K562 (cell line): ENCODE measurements at regions not wholly inside any gene's neighbourhood (a gene's known extent, or its start where the extent isn't known, plus 50 kb on each side); places are given as distances from the start of the nearest gene placed in this dataset.

ENCODE experiments used
- ATAC-seq: fragments of 200-7000 bp; cut with Tn5 transposase; 3 replicates; pipeline ENCODE4 v1.9.1; 2020; ENCODE audit warnings: moderate library complexity
- BruUV-seq: library from RNA; stranded (reverse); fragments of 400-500 nt; replicated peaks from 2 replicates; lab custom pipeline; 2021; lab: Mats Ljungman, UMichigan
- CTCF ChIA-PET: fragments of 300-600 bp; formaldehyde crosslinking; extraction: SDS; loops from one replicate; lab custom pipeline; 2021; ENCODE audit warnings: low intra/inter-chr PET ratio; lab: Yijun Ruan, JAX
- POLR2A ChIA-PET: fragments of 300-600, 350-650 bp; sonication (Branson Sonifier 250); formaldehyde crosslinking; extraction: SDS; loops from one replicate; lab custom pipeline; 2021; ENCODE audit warnings: antibody characterized with exemption, inconsistent platforms; lab: Yijun Ruan, JAX
- DNase-seq, 4 experiments: peaks; one replicate each; pipeline versions ENCODE4 v3.0.0 to v3.0.0-alpha.2; 2011 to 2018; ENCODE audit warnings: low spot score in 3 of 4, mixed read lengths in 3 of 4; ENCODE audit errors: extremely low read depth in 1 of 4
- FAIRE-seq: peaks from 2 replicates; lab custom pipeline; 2011; peaks lifted over from hg19 to GRCh38; lab: Jason Lieb, UNC
- H2AFZ ChIP-seq: 2 replicates; pipeline ENCODE4 v1.6.0; 2011; ENCODE audit warnings: low read depth, low read length, control low read depth, inconsistent platforms
- H3K27ac ChIP-seq: fragments of 200-600 bp; 3 replicates; pipeline ENCODE4 v1.8.0; 2011; ENCODE audit warnings: low read depth, mild to moderate bottlenecking, control low read depth, inconsistent platforms, low read length, moderate library complexity, mixed read lengths; ENCODE audit errors: extremely low read depth
- H3K27me3 ChIP-seq, 2 experiments: fragments of 300-600 bp in 1 of 2; 2 replicates in 1 of 2; 3 replicates in 1 of 2; pipeline versions ENCODE4 v1.6.0 to v1.8.0; 2011; ENCODE audit warnings: inconsistent platforms in 2 of 2, low read length in 2 of 2, mild to moderate bottlenecking in 1 of 2, mixed read lengths in 1 of 2, moderate library complexity in 1 of 2; ENCODE audit not compliant: control insufficient read depth in 2 of 2, insufficient read depth in 2 of 2
- H3K36me3 ChIP-seq: fragments of 300-600 bp; 3 replicates; pipeline ENCODE4 v1.8.0; 2011; ENCODE audit warnings: mild to moderate bottlenecking, low read length, inconsistent platforms; ENCODE audit not compliant: control insufficient read depth, insufficient read depth
- H3K4me1 ChIP-seq, 2 experiments: fragments of 200-600 bp in 1 of 2; replicated peaks in 1 of 2; 2 replicates in 1 of 2; 3 replicates in 1 of 2; pipeline versions ENCODE4 v1.5.1 to v1.8.0; 2011; ENCODE audit warnings: inconsistent platforms in 2 of 2, low read length in 2 of 2, mild to moderate bottlenecking in 1 of 2, mixed read lengths in 1 of 2, moderate library complexity in 1 of 2; ENCODE audit not compliant: control insufficient read depth in 2 of 2, insufficient read depth in 2 of 2
- H3K4me2 ChIP-seq: 2 replicates; pipeline ENCODE4 v1.6.1; 2011; ENCODE audit warnings: low read length, control low read depth, inconsistent platforms, mixed read lengths; ENCODE audit not compliant: insufficient read depth
- H3K4me3 ChIP-seq: fragments of 200-600 bp; sonication (generic), shearing (Covaris generic); 2 replicates; pipeline ENCODE4 v1.5.1; 2016; ENCODE audit warnings: control low read depth, inconsistent platforms
- H3K79me2 ChIP-seq: fragments of 200-600 bp; 3 replicates; pipeline ENCODE4 v1.8.0; 2011; ENCODE audit warnings: low read length, inconsistent platforms; ENCODE audit not compliant: control insufficient read depth, insufficient read depth
- H3K9ac ChIP-seq, 2 experiments: 2 replicates each; pipeline versions ENCODE4 v1.6.0 to v1.6.1; 2011; ENCODE audit warnings: low read depth in 2 of 2, low read length in 2 of 2, control low read depth in 1 of 2, inconsistent platforms in 1 of 2, mild to moderate bottlenecking in 1 of 2, mixed read lengths in 1 of 2; ENCODE audit not compliant: insufficient read depth in 1 of 2
- H3K9me1 ChIP-seq: one replicate; pipeline ENCODE4 v1.6.0; 2011; ENCODE audit warnings: inconsistent platforms, mild to moderate bottlenecking, low read length, moderate library complexity; ENCODE audit not compliant: control insufficient read depth, insufficient read depth
- H3K9me3 ChIP-seq: replicated peaks from 2 replicates; pipeline ENCODE4 v1.5.1; 2011; ENCODE audit warnings: low read depth, low read length, inconsistent platforms; ENCODE audit not compliant: control insufficient read depth, insufficient read depth
- H4K20me1 ChIP-seq: replicated peaks from 2 replicates; pipeline ENCODE4 v1.6.1; 2011; ENCODE audit warnings: low read length, inconsistent platforms, mixed read lengths; ENCODE audit not compliant: control insufficient read depth, insufficient read depth
- BRD9 ChIP-seq: fragments of 450-650 bp; IDR thresholded peaks from 2 replicates; pipeline ENCODE4 v1.6.1; 2018; ENCODE audit warnings: low read depth; ENCODE audit not compliant: partially characterized antibody
- CC2D1A ChIP-seq: fragments of 450-650 bp; IDR thresholded peaks from 2 replicates; pipeline ENCODE4 v1.6.1; 2017; ENCODE audit warnings: mild to moderate bottlenecking
- EP400 ChIP-seq: fragments of 450-650 bp; IDR thresholded peaks from 2 replicates; pipeline ENCODE4 v1.6.1; 2017; ENCODE audit warnings: antibody characterized with exemption, mild to moderate bottlenecking, moderate library complexity
- ETS1 ChIP-seq: conservative IDR thresholded peaks from 2 replicates; pipeline ENCODE4 v1.6.1; 2011; ENCODE audit warnings: low read depth, mild to moderate bottlenecking, low read length; ENCODE audit not compliant: control insufficient read depth
- GTF2F1 ChIP-seq: IDR thresholded peaks from 2 replicates; pipeline ENCODE4 v1.6.1; 2011; ENCODE audit warnings: low read depth, low read length, improper control_type of control experiment
- ILK ChIP-seq: fragments of 450-650 bp; IDR thresholded peaks from 2 replicates; pipeline ENCODE4 v1.6.1; 2016; ENCODE audit warnings: missing genetic modification characterization, low read depth, mild to moderate bottlenecking, missing compliant biosample characterization, moderate library complexity, borderline replicate concordance
- KDM4B ChIP-seq, 2 experiments: fragments of 450-650 bp in 1 of 2; sonication (generic) in 1 of 2; IDR thresholded peaks; 2 replicates each; pipeline ENCODE4 v1.6.1; 2016 to 2017; ENCODE audit warnings: borderline replicate concordance in 2 of 2, antibody characterized with exemption in 1 of 2, low read depth in 1 of 2, mild to moderate bottlenecking in 1 of 2
- MLX ChIP-seq, 2 experiments: fragments of 450-650 bp in 1 of 2; sonication (generic) in 1 of 2; formaldehyde crosslinking; conservative IDR thresholded peaks; 2 replicates each; pipeline versions ENCODE4 v1.4.0 to v1.8.1; 2020 to 2022; ENCODE audit warnings: mild to moderate bottlenecking in 1 of 2, missing genetic modification reagents in 1 of 2
- NFIX ChIP-seq: fragments of 250-450 bp; sonication (Bioruptor Pico); IDR thresholded peaks from 2 replicates; pipeline ENCODE4 v1.4.0; 2020; ENCODE audit warnings: low read depth, mild to moderate bottlenecking, moderate library complexity
- PURB ChIP-seq: sonication (generic); formaldehyde crosslinking; IDR thresholded peaks from 2 replicates; pipeline ENCODE4 v1.9.0; 2021; ENCODE audit warnings: low read depth, mild to moderate bottlenecking, missing genetic modification reagents
- RB1 ChIP-seq: fragments of 450-650 bp; IDR thresholded peaks from 2 replicates; pipeline ENCODE4 v1.6.1; 2017; ENCODE audit warnings: low read depth, mild to moderate bottlenecking
- TGIF2 ChIP-seq: sonication (generic); formaldehyde crosslinking; IDR thresholded peaks from 2 replicates; pipeline ENCODE4 v1.8.1; 2022; ENCODE audit warnings: mild to moderate bottlenecking, missing genetic modification reagents, moderate library complexity
- YBX1 ChIP-seq: fragments of 450-650 bp; IDR thresholded peaks from 2 replicates; pipeline ENCODE4 v1.7.1; 2016; ENCODE audit warnings: mild to moderate bottlenecking
- ZNF274 ChIP-seq: IDR thresholded peaks from 2 replicates; pipeline ENCODE4 v1.6.1; 2011; ENCODE audit warnings: low read depth, mild to moderate bottlenecking, low read length, moderate library complexity, borderline replicate concordance
- WGBS: fragments of 100-300 bp; shearing (Covaris generic); methylation state at CpG from one replicate; pipeline ENCODE4 v1.1.6; 2016; ENCODE audit warnings: low coverage, mixed read lengths; ENCODE audit not compliant: insufficient coverage; ENCODE audit errors: missing lambda C conversion rate; 5-methylcytosine and 5-hydroxymethylcytosine counted together
- in situ Hi-C: fragments of 300-500 bp; cut with MboI; formaldehyde crosslinking; loops from 4 replicates; pipeline ENCODE4 v1.15.0; 2018; ENCODE audit warnings: inconsistent platforms, mixed read lengths
- intact Hi-C: fragments of 100-400 bp; cut with micrococcal nuclease; formaldehyde crosslinking; loops from 2 replicates; pipeline ENCODE4 v1.14.2; 2022

DNA sequence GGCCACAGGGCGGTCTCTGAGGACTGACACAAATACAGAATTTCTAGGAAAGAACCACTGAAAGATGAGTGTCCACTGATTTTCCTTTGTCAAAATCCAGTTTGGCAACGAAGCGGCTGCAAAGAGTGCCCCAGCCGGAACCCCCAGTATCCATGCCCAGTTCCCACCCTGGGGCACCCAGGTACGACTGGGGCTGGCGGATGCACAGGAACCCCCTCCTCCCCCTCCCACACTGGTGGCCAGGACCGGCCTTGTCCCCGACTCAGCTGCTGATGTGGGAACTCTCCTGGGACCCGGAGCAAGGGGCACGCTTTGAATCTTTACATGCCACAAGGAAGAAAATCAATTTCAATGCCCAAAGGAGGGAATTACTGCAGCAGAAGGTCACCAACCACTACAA is 220.8 kb upstream of the ZNF507 start:
- TF ChIP-seq YBX1: no peak
- no peak for TF ChIP-seq ETS1
- TF ChIP-seq PURB (CRISPR knock-in tag): no peak
- TF ChIP-seq MLX (CRISPR knock-in tag; conservative IDR thresholded peaks at IDR 0.05): no peak
- TF ChIP-seq NFIX (CRISPR knock-in tag): no peak
- no peak for TF ChIP-seq KDM4B (IDR thresholded peaks at IDR 0.05; ENCODE audit: borderline replicate concordance in 2 of 2, low read depth in 1 of 2)
- no peak for TF ChIP-seq BRD9
- TF ChIP-seq EP400: no peak
- no peak for TF ChIP-seq GTF2F1
- TF ChIP-seq TGIF2: no peak
- no peak for TF ChIP-seq CC2D1A
- TF ChIP-seq ILK (tag): no peak
- no peak for TF ChIP-seq RB1
- no peak for TF ChIP-seq ZNF274
- FAIRE-seq: no peak
- no peak for ATAC-seq

More for the DNA sequence above, 220.8 kb upstream of the ZNF507 start:
- H4K20me1 ChIP-seq: no peaks in the 10 kb centered on the region
- in situ Hi-C loops: no loop called here
- no peaks in the 10 kb centered on the region for H3K9me1 ChIP-seq
- no peak overlapping the region for H2AFZ ChIP-seq
- H3K4me3 ChIP-seq: no peak overlapping the region
- no TSS peak for BruUV-seq
- no peaks in the 10 kb centered on the region for H3K27me3 ChIP-seq
- no peaks in the 10 kb centered on the region for H3K9me3 ChIP-seq
- WGBS: 1% methylated on average over 10 of the region's 10 CpGs
- ChIA-PET CTCF (no interaction called here), POLR2A (interaction anchor here (0.7 kb wide), 1 partner anchor 30 kb away, joined by 3 read pairs; no protein-coding TSS in a partner anchor)
- no peak overlapping the region for H3K4me2 ChIP-seq
- intact Hi-C loops: no loop called here
- no peaks in the 10 kb centered on the region for H3K79me2 ChIP-seq
- H3K4me1 ChIP-seq: no peaks in the 10 kb centered on the region
- H3K9ac ChIP-seq: no peak overlapping the region
- H3K27ac ChIP-seq: no peak overlapping the region
- H3K36me3 ChIP-seq: no peaks in the 10 kb centered on the region
- no peak for DNase-seq
